ENCODE measurements at regions not wholly inside any gene's neighbourhood (a gene's known extent, or its start where the extent isn't known, plus 50 kb on each side); places are given as distances from the start of the nearest gene placed in this dataset.
"Not testable (repeated sequence)": the region's sequence is repeated elsewhere in the genome, so short reads cannot be mapped to it uniquely, and the experiment has no call there.

- DNase-seq = no peak
These were observed 1364.1 kb downstream of the ARAP2 start for GRCh38 chr4:34880246-34880645.

- no peak for DNase-seq
These were observed 1352.4 kb downstream of the ARAP2 start for GRCh38 chr4:34891892-34892291.

- DNase-seq = no peak
These were observed 1350.9 kb downstream of the ARAP2 start for GRCh38 chr4:34893382-34893781.

GRCh38 chr4:34920032-34920431 lies 1324.3 kb downstream of the ARAP2 start:
- DNase-seq = no peak

GRCh38 chr4:34921391-34921790 lies 1322.9 kb downstream of the ARAP2 start:
- no peak for DNase-seq

- no peak for DNase-seq
These were observed 1322.0 kb downstream of the ARAP2 start for GRCh38 chr4:34922325-34922724.

GRCh38 chr4:34932591-34932990 lies 1311.7 kb downstream of the ARAP2 start:
- no peak for DNase-seq

GRCh38 chr4:34935739-34936138 lies 1308.6 kb downstream of the ARAP2 start:
- no peak for DNase-seq

- DNase-seq = no peak
These were observed 1305.2 kb downstream of the ARAP2 start for GRCh38 chr4:34939073-34939472.

- no peak for DNase-seq
These were observed 1300.5 kb downstream of the ARAP2 start for GRCh38 chr4:34943741-34944386.

- peak; percentile 13 to 47 for DNase-seq
These were observed 1293.4 kb downstream of the ARAP2 start for GRCh38 chr4:34950926-34951325.

GRCh38 chr4:34953145-34953799 lies 1291.0 kb downstream of the ARAP2 start:
- no peak for DNase-seq

- no peak for DNase-seq
These were observed 1279.7 kb downstream of the ARAP2 start for GRCh38 chr4:34964613-34965012.

GRCh38 chr4:34972189-34972588 lies 1272.1 kb downstream of the ARAP2 start:
- no peak for DNase-seq

- DNase-seq = no peak
These were observed 1270.5 kb downstream of the ARAP2 start for GRCh38 chr4:34973650-34974312.

- DNase-seq = no peak
These were observed 1270.0 kb downstream of the ARAP2 start for GRCh38 chr4:34974313-34974680.

- DNase-seq = not testable (repeated sequence)
These were observed 1223.1 kb downstream of the ARAP2 start for GRCh38 chr4:35021222-35021621.

- no peak for DNase-seq
These were observed 1219.0 kb downstream of the ARAP2 start for GRCh38 chr4:35025152-35025834.

- DNase-seq = no peak
These were observed 1206.1 kb downstream of the ARAP2 start for GRCh38 chr4:35038079-35038805.

GRCh38 chr4:35038845-35039244 lies 1205.5 kb downstream of the ARAP2 start:
- DNase-seq = no peak

GRCh38 chr4:35052546-35052945 lies 1191.8 kb downstream of the ARAP2 start:
- DNase-seq = no peak

GRCh38 chr4:35063031-35063570 lies 1181.2 kb downstream of the ARAP2 start:
- DNase-seq = no peak

- no peak for DNase-seq
These were observed 1177.9 kb downstream of the ARAP2 start for GRCh38 chr4:35066406-35066805.

Data from NCI-H446 (cell line).